ENCODE measurements at regions not wholly inside any gene's neighbourhood (a gene's known extent, or its start where the extent isn't known, plus 50 kb on each side); places are given as distances from the start of the nearest gene placed in this dataset.

DNA sequence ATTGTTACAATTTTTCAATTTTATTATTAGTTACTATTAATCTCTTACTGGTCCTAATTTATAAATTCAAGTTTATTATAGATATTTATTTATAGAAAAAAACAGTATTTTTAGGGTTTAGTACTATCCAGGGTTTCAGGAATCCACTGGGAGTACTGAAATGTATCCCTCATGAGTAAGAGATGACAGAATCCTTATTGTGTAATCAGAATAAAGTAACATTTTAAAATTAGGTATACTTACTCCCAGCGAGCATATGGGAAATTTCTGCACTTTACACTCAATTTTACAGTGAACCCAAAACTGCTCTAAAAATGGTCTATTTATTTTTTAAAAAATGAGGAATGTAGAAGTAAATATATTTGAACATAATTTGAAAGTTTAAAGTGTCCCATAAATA is 202.7 kb downstream of the CGGBP1 start:
- TF ChIP-seq, protein P1, sequence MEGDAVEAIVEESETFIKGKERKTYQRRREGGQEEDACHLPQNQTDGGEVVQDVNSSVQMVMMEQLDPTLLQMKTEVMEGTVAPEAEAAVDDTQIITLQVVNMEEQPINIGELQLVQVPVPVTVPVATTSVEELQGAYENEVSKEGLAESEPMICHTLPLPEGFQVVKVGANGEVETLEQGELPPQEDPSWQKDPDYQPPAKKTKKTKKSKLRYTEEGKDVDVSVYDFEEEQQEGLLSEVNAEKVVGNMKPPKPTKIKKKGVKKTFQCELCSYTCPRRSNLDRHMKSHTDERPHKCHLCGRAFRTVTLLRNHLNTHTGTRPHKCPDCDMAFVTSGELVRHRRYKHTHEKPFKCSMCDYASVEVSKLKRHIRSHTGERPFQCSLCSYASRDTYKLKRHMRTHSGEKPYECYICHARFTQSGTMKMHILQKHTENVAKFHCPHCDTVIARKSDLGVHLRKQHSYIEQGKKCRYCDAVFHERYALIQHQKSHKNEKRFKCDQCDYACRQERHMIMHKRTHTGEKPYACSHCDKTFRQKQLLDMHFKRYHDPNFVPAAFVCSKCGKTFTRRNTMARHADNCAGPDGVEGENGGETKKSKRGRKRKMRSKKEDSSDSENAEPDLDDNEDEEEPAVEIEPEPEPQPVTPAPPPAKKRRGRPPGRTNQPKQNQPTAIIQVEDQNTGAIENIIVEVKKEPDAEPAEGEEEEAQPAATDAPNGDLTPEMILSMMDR (IDR thresholded peaks at IDR 0.05): no peak
- no peak for TF ChIP-seq ZFX (IDR thresholded peaks at IDR 0.05; ENCODE audit: borderline replicate concordance)
